ENCODE measurements at regions not wholly inside any gene's neighbourhood (a gene's known extent, or its start where the extent isn't known, plus 50 kb on each side); places are given as distances from the start of the nearest gene placed in this dataset.

GRCh38 chr17:72034000-72034399, 86.8 kb upstream of the SOX9 start:
- no peaks in the 10 kb centered on the region for H3K36me3 ChIP-seq (ENCODE audit: control insufficient read depth in 2 of 4, insufficient read depth in 4 of 4, low read length in 3 of 4)
- peaks cover 4% of the 10 kb centered on the region; the same call in 1 of the 2 replicates for H3K23me2 ChIP-seq (ENCODE audit: low read depth, low read length)
- no peak overlapping the region for H4K91ac ChIP-seq (replicated peaks; ENCODE audit: insufficient read length, low read length)
- TF ChIP-seq ATF2 (IDR thresholded peaks at IDR 0.05; ENCODE audit: low read length) = no peak
- no peak for TF ChIP-seq CREB1 (IDR thresholded peaks at IDR 0.05)
- no peak for TF ChIP-seq GABPA (IDR thresholded peaks at IDR 0.05; ENCODE audit: borderline replicate concordance, insufficient read depth, low read length)
- no peak for TF ChIP-seq SIX5 (IDR thresholded peaks at IDR 0.05; ENCODE audit: low read depth, low read length)
- TF ChIP-seq E2F6 (IDR thresholded peaks at IDR 0.05) = no peak
- no peak for TF ChIP-seq EZH2 (IDR thresholded peaks at IDR 0.05; ENCODE audit: low read depth, low read length, severe bottlenecking)
- TF ChIP-seq EP300 (IDR thresholded peaks at IDR 0.05; ENCODE audit: borderline replicate concordance in 1 of 2, low read depth in 2 of 2, low read length in 2 of 2) = no peak
- no peak for TF ChIP-seq RAD21 (IDR thresholded peaks at IDR 0.05 in 1 of 2, conservative IDR thresholded peaks at IDR 0.05 in 1 of 2; ENCODE audit: low read depth in 2 of 2, low read length in 2 of 2)
- no peak for TF ChIP-seq BRCA1 (IDR thresholded peaks at IDR 0.05; ENCODE audit: low read depth, low read length)
- no peak for TF ChIP-seq CTBP2 (IDR thresholded peaks at IDR 0.05; ENCODE audit: borderline replicate concordance, insufficient read depth, insufficient read length, low read length)
- no peak for TF ChIP-seq POLR2AphosphoS5 (IDR thresholded peaks at IDR 0.05; ENCODE audit: low read depth, low read length)
- no peak for TF ChIP-seq SP2 (IDR thresholded peaks at IDR 0.05; ENCODE audit: low read length)
- no peak overlapping the region for H3K23ac ChIP-seq (ENCODE audit: insufficient read length)
- no peak overlapping the region for H4K5ac ChIP-seq (ENCODE audit: insufficient read length, low read depth, low read length)
- no peak overlapping the region for H3K9ac ChIP-seq (replicated peaks in 1 of 4; ENCODE audit: extremely low read depth in 1 of 4, low read depth in 3 of 4, low read length in 3 of 4)
- H2BK12ac ChIP-seq (ENCODE audit: low read depth, low read length) = no peak overlapping the region
- ChIA-PET POLR2A (ENCODE audit: partially characterized antibody) (no interaction called here), CTCF (ENCODE audit: partially characterized antibody) (interaction anchor here (0.7 to 1.1 kb wide), 4 partner anchors 54 to 224 kb away, joined by 3 to 4 read pairs (median 3); no protein-coding TSS in a partner anchor)
- no peak overlapping the region for H3K14ac ChIP-seq (ENCODE audit: insufficient read length)
- H3K18ac ChIP-seq (ENCODE audit: extremely low read depth, low read length) = no peak overlapping the region
- no peak overlapping the region for H3K56ac ChIP-seq (replicated peaks; ENCODE audit: insufficient read length, low read depth, low read length)
- no peak overlapping the region for H3K4me2 ChIP-seq (ENCODE audit: insufficient read depth in 1 of 2, low read depth in 2 of 2, low read length in 2 of 2)
- no peak overlapping the region for H4K8ac ChIP-seq (ENCODE audit: extremely low read depth, insufficient read depth, low read length)
- WGBS, 2 experiments (ENCODE audit: extremely low coverage in 1 of 2, insufficient coverage in 1 of 2, insufficient read length in 1 of 2, insufficient replicate concordance in 2 of 2, low coverage in 1 of 2, low lambda C conversion rate in 2 of 2, missing lambda C conversion rate in 1 of 2) = 97% methylated on average over 2 of the region's 2 CpGs; no CpG with 5 or more reads in 1 of the 2 experiments
- H2BK120ac ChIP-seq (replicated peaks; ENCODE audit: low read depth, low read length) = no peak overlapping the region
- no peak for DNase-seq (ENCODE audit: low read depth in 1 of 2, low spot score in 2 of 2)
- H3K4me1 ChIP-seq (replicated peaks in 1 of 4; ENCODE audit: control insufficient read depth in 3 of 4, insufficient read depth in 4 of 4, low read length in 3 of 4) = peaks cover 0 to 4% (median 3%) of the 10 kb centered on the region in 4 experiments; a peak in 4 of 7 replicates
- no peak overlapping the region for H2BK20ac ChIP-seq (ENCODE audit: low read length)
- peaks cover 0 to 2% (median under 1%) of the 10 kb centered on the region in 4 experiments; a peak in 2 of 7 replicates for H3K27me3 ChIP-seq (replicated peaks in 1 of 4; ENCODE audit: control insufficient read depth in 3 of 4, extremely low read depth in 1 of 4, insufficient read depth in 3 of 4, low read length in 3 of 4)
- H2AFZ ChIP-seq (ENCODE audit: low read length) = no peak overlapping the region
- H3K4me3 ChIP-seq (ENCODE audit: extremely low read depth in 1 of 4, insufficient read depth in 2 of 4, low read depth in 3 of 4, low read length in 4 of 4) = no peak overlapping the region
- no peak overlapping the region for H2BK15ac ChIP-seq (ENCODE audit: low read length)
- FAIRE-seq = no peak
- H3K79me2 ChIP-seq (ENCODE audit: control insufficient read depth in 1 of 2, insufficient read depth in 2 of 2, low read length in 2 of 2) = no peaks in the 10 kb centered on the region
- no peak overlapping the region for H2AK5ac ChIP-seq (ENCODE audit: low read depth, low read length)
- no peak overlapping the region for H3K4ac ChIP-seq (replicated peaks; ENCODE audit: insufficient read length, low read depth, low read length)
- H2BK5ac ChIP-seq (ENCODE audit: low read depth, low read length) = no peak overlapping the region
- H4K20me1 ChIP-seq (replicated peaks in 1 of 2; ENCODE audit: control insufficient read depth in 1 of 2, insufficient read depth in 2 of 2, low read length in 2 of 2) = no peaks in the 10 kb centered on the region
- no peaks in the 10 kb centered on the region for H3K79me1 ChIP-seq (ENCODE audit: low read depth, low read length)
- H3K27ac ChIP-seq (ENCODE audit: low read depth, low read length) = no peak overlapping the region
- no peaks in the 10 kb centered on the region for H3K9me3 ChIP-seq (ENCODE audit: insufficient read depth in 2 of 2, low read depth in 1 of 2, low read length in 1 of 2)
